ENCODE measurements at regions not wholly inside any gene's neighbourhood (a gene's known extent, or its start where the extent isn't known, plus 50 kb on each side); places are given as distances from the start of the nearest gene placed in this dataset.

- no peak for TF ChIP-seq WHSC1 (IDR thresholded peaks at IDR 0.05; ENCODE audit: low read length)
- TF ChIP-seq MYBL2 (IDR thresholded peaks at IDR 0.05; ENCODE audit: low read depth): no peak
- TF ChIP-seq MYBL2 (CRISPR knock-in tag; IDR thresholded peaks at IDR 0.05; ENCODE audit: borderline replicate concordance): no peak
- TF ChIP-seq FIP1L1 (IDR thresholded peaks at IDR 0.05; ENCODE audit: low read depth, low read length, poor library complexity, severe bottlenecking): no peak
- no peak for TF ChIP-seq SAFB2 (IDR thresholded peaks at IDR 0.05; ENCODE audit: borderline replicate concordance, low read depth, low read length, severe bottlenecking)
- TF ChIP-seq BRCA1 (IDR thresholded peaks at IDR 0.05): no peak
- TF ChIP-seq BRCA1 (CRISPR knock-in tag; IDR thresholded peaks at IDR 0.05): no peak
- TF ChIP-seq RCOR1 (IDR thresholded peaks at IDR 0.05; ENCODE audit: borderline replicate concordance in 1 of 2, low read depth in 2 of 2, low read length in 2 of 2): no peak
- TF ChIP-seq ZNF431 (CRISPR knock-in tag; IDR thresholded peaks at IDR 0.05): no peak
- no peak for TF ChIP-seq E2F1 (CRISPR knock-in tag; IDR thresholded peaks at IDR 0.05)
- TF ChIP-seq HIVEP1 (CRISPR knock-in tag; IDR thresholded peaks at IDR 0.05): no peak
- no peak for TF ChIP-seq NFE2L1 (tag; IDR thresholded peaks at IDR 0.05; ENCODE audit: borderline replicate concordance, low read depth)
Observed at GRCh38 chr6:159108426-159108985, 60.7 kb upstream of the FNDC1 start.
